ENCODE measurements at regions not wholly inside any gene's neighbourhood (a gene's known extent, or its start where the extent isn't known, plus 50 kb on each side); places are given as distances from the start of the nearest gene placed in this dataset.

GRCh38 chr4:108458681-108459080, 161.7 kb upstream of the RPL34 start:
- H3K79me2 ChIP-seq (ENCODE audit: insufficient read depth, low read length): no peaks in the 10 kb centered on the region
- no peak overlapping the region for H3K9ac ChIP-seq (ENCODE audit: insufficient read depth, low read length, poor library complexity, severe bottlenecking)
- no CpG with 5 or more reads among the region's 2 CpGs for WGBS (ENCODE audit: insufficient coverage)
- intact Hi-C loops (cut with micrococcal nuclease): no loop called here
- H3K4me1 Mint-ChIP-seq: no peaks in the 10 kb centered on the region
- no peaks in the 10 kb centered on the region for H3K9me3 ChIP-seq (replicated peaks in 1 of 2; ENCODE audit: control insufficient read depth in 1 of 2, insufficient read depth in 1 of 2, low read length in 2 of 2)
- no peak for DNase-seq
- H3K9me3 Mint-ChIP-seq: peaks cover 0 to 2% (median 0%) of the 10 kb centered on the region in 7 donors
- H3K27me3 Mint-ChIP-seq (ENCODE audit: low read depth in 3 of 3): peaks cover 2 to 5% (median 3%) of the 10 kb centered on the region in 3 donors
- no peaks in the 10 kb centered on the region for H4K20me1 ChIP-seq (ENCODE audit: insufficient read depth, low read length)
- no peak overlapping the region for H3K4me2 ChIP-seq (replicated peaks; ENCODE audit: extremely low read depth, low read length, poor library complexity, severe bottlenecking)
- no peak overlapping the region for H3K4me3 Mint-ChIP-seq
- H3K27ac ChIP-seq (ENCODE audit: low read depth in 1 of 2, low read length in 2 of 2): no peak overlapping the region
- H3K4me3 ChIP-seq (replicated peaks in 1 of 3; ENCODE audit: low read depth in 2 of 3, low read length in 3 of 3): no peak overlapping the region
- TF ChIP-seq CTCF (IDR thresholded peaks at IDR 0.05): no peak
- no peaks in the 10 kb centered on the region for H3K27me3 ChIP-seq (ENCODE audit: control insufficient read depth in 2 of 2, insufficient read depth in 2 of 2, low read length in 2 of 2)
- H2AFZ ChIP-seq (ENCODE audit: insufficient read depth, low read depth, low read length, poor library complexity, severe bottlenecking): no peak overlapping the region
- H3K36me3 ChIP-seq (replicated peaks in 1 of 2; ENCODE audit: control insufficient read depth in 1 of 2, insufficient read depth in 2 of 2, low read length in 2 of 2): no peaks in the 10 kb centered on the region
- no peaks in the 10 kb centered on the region for H3K36me3 Mint-ChIP-seq
- peak overlapping the region in 1 of 7 donors; percentile 60 for H3K27ac Mint-ChIP-seq
- H3K4me1 ChIP-seq (ENCODE audit: control insufficient read depth in 1 of 2, insufficient read depth in 2 of 2, low read length in 2 of 2): no peaks in the 10 kb centered on the region

GRCh38 chr4:108454227-108454626, 166.1 kb upstream of the RPL34 start:
- peaks cover 0 to 1% (median 0%) of the 10 kb centered on the region in 7 donors for H3K9me3 Mint-ChIP-seq

More at GRCh38 chr4:108454227-108454626, 166.1 kb upstream of the RPL34 start:
- TF ChIP-seq CTCF (IDR thresholded peaks at IDR 0.05): no peak
- H3K27ac ChIP-seq (ENCODE audit: low read depth in 1 of 2, low read length in 2 of 2): no peak overlapping the region
- WGBS (ENCODE audit: insufficient coverage): no CpG with 5 or more reads among the region's 2 CpGs
- no peaks in the 10 kb centered on the region for H3K79me2 ChIP-seq (ENCODE audit: insufficient read depth, low read length)
- H2AFZ ChIP-seq (ENCODE audit: insufficient read depth, low read depth, low read length, poor library complexity, severe bottlenecking): no peak overlapping the region
- H3K27me3 ChIP-seq (ENCODE audit: control insufficient read depth in 2 of 2, insufficient read depth in 2 of 2, low read length in 2 of 2): peaks cover 0 to 3% of the 10 kb centered on the region in 2 donors
- H3K4me1 ChIP-seq (ENCODE audit: control insufficient read depth in 1 of 2, insufficient read depth in 2 of 2, low read length in 2 of 2): no peaks in the 10 kb centered on the region
- no peaks in the 10 kb centered on the region for H4K20me1 ChIP-seq (ENCODE audit: insufficient read depth, low read length)
- H3K36me3 ChIP-seq (replicated peaks in 1 of 2; ENCODE audit: control insufficient read depth in 1 of 2, insufficient read depth in 2 of 2, low read length in 2 of 2): no peaks in the 10 kb centered on the region
- H3K27ac Mint-ChIP-seq: no peak overlapping the region
- no peak overlapping the region for H3K4me2 ChIP-seq (replicated peaks; ENCODE audit: extremely low read depth, low read length, poor library complexity, severe bottlenecking)
- H3K9me3 ChIP-seq (replicated peaks in 1 of 2; ENCODE audit: control insufficient read depth in 1 of 2, insufficient read depth in 1 of 2, low read length in 2 of 2): no peaks in the 10 kb centered on the region
- no peak overlapping the region for H3K4me3 ChIP-seq (replicated peaks in 1 of 3; ENCODE audit: low read depth in 2 of 3, low read length in 3 of 3)
- H3K27me3 Mint-ChIP-seq (ENCODE audit: low read depth in 3 of 3): peaks cover 2 to 7% (median 2%) of the 10 kb centered on the region in 3 donors
- intact Hi-C loops (cut with micrococcal nuclease): no loop called here
- no peaks in the 10 kb centered on the region for H3K4me1 Mint-ChIP-seq
- no peak overlapping the region for H3K4me3 Mint-ChIP-seq
- no peaks in the 10 kb centered on the region for H3K36me3 Mint-ChIP-seq
- no peak overlapping the region for H3K9ac ChIP-seq (ENCODE audit: insufficient read depth, low read length, poor library complexity, severe bottlenecking)
- no peak for DNase-seq
